ENCODE measurements at regions not wholly inside any gene's neighbourhood (a gene's known extent, or its start where the extent isn't known, plus 50 kb on each side); places are given as distances from the start of the nearest gene placed in this dataset.

DNA sequence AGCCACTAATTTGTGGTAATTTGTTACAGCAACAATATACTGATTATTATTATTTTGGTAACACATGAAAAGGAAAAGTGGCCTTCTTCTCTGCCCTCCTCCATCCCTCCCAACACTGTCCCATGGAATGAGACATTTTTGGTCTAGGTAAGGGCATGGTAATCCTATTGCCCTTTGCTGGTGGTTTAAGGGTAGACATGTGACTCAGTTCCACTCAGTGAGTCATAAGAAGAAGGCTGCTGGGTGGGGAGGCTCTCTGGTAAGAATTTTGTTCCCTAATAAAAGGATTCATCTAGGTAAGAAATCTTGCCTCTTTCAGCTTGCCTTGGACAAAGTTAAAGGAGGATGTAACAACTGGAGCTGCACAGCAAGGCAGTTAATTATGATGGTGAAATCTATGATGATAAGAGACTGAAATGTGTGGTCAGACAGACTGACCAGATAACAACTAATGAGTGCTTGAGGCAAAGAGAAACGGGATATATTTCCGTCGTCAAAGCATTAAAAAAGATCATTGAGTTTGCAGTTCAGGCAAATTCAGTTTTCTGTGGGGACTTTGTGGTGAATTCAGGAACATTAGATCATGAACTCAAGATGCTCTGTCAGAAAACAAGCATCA lies 232.0 kb upstream of the KCNK2 start:
- TF ChIP-seq, protein P1, sequence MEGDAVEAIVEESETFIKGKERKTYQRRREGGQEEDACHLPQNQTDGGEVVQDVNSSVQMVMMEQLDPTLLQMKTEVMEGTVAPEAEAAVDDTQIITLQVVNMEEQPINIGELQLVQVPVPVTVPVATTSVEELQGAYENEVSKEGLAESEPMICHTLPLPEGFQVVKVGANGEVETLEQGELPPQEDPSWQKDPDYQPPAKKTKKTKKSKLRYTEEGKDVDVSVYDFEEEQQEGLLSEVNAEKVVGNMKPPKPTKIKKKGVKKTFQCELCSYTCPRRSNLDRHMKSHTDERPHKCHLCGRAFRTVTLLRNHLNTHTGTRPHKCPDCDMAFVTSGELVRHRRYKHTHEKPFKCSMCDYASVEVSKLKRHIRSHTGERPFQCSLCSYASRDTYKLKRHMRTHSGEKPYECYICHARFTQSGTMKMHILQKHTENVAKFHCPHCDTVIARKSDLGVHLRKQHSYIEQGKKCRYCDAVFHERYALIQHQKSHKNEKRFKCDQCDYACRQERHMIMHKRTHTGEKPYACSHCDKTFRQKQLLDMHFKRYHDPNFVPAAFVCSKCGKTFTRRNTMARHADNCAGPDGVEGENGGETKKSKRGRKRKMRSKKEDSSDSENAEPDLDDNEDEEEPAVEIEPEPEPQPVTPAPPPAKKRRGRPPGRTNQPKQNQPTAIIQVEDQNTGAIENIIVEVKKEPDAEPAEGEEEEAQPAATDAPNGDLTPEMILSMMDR (IDR thresholded peaks at IDR 0.05), result no peak
- no peaks in the 10 kb centered on the region for H3K36me3 ChIP-seq
- DNase-seq, result no peak
- H3K4me3 ChIP-seq, result no peak overlapping the region
- H3K4me1 ChIP-seq, result no peaks in the 10 kb centered on the region
- no peaks in the 10 kb centered on the region for H3K27me3 ChIP-seq
- no peak overlapping the region for H3K27ac ChIP-seq
- H3K9me3 ChIP-seq, result no peaks in the 10 kb centered on the region
- intact Hi-C loops (cut with DNase I; ENCODE audit: low total_unique reads), result no loop called here

DNA sequence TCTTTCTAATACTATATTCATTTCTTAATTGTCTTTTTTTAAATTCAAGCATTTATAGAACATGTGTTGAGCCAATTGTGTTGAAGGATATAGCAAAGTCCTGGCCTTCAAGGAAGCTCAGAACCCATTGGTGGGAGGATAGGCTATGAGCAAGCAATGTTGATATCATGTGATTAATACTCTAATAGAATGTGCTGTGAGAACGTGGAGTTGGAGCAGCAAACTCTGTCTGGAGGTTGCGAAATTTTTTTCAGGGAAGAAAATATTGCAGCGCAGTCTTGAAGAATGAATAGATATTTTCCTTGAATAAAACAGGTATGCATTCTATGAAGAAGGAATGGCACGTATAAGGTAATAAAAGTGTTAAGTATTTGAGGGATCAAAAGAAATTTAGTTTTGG lies 229.2 kb upstream of the KCNK2 start:
- Histone ChIP-seq H3K9me3 (no peaks in the 10 kb centered on the region), H3K36me3 (no peaks in the 10 kb centered on the region), H3K4me3 (no peak overlapping the region), H3K27me3 (no peaks in the 10 kb centered on the region), H3K27ac (no peak overlapping the region), H3K4me1 (no peaks in the 10 kb centered on the region)
- DNase-seq, result no peak
- intact Hi-C loops (cut with DNase I; ENCODE audit: low total_unique reads), result no loop called here
- TF ChIP-seq, protein P1 (IDR thresholded peaks at IDR 0.05), result no peak

DNA sequence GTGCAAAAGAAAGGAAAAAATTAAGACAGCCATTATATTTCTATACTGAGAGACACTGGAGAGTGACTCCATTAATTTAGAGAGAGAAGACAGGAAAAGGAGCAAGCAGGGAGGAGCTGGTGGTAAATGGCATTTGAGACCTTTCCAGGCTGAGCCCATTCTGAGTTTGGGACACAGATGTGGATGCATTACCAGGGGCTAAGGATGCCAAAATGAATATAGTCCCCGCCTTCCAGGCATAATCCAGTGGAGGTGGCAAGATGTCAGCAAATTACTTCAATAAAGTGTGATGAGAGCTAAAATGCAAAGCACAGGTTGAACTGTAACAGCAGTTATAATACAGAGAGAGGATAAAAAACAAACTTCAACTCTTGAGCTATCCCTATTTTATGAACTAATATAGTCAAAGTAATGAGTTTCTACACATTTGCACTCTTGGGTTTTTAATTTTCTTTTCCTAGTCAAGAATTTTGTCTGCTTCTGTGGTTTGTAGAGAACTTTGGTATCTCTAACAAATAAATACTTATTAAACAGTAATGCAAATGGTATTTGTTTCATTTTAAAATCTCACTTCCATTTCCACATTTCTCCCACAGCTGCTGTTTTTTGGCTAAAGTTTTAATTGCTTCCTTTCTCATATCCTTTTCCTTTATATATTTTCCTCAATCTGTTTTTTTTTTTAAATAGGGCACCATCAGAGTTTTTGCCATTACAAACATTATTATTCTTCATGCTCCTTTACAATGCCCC lies 228.2 kb upstream of the KCNK2 start:
- intact Hi-C loops (cut with DNase I; ENCODE audit: low total_unique reads), result no loop called here
- Histone ChIP-seq H3K27me3 (no peaks in the 10 kb centered on the region), H3K36me3 (no peaks in the 10 kb centered on the region), H3K9me3 (no peaks in the 10 kb centered on the region), H3K27ac (no peak overlapping the region), H3K4me1 (no peaks in the 10 kb centered on the region), H3K4me3 (no peak overlapping the region)
- DNase-seq, result no peak
- TF ChIP-seq, protein P1 (IDR thresholded peaks at IDR 0.05), result no peak

DNA sequence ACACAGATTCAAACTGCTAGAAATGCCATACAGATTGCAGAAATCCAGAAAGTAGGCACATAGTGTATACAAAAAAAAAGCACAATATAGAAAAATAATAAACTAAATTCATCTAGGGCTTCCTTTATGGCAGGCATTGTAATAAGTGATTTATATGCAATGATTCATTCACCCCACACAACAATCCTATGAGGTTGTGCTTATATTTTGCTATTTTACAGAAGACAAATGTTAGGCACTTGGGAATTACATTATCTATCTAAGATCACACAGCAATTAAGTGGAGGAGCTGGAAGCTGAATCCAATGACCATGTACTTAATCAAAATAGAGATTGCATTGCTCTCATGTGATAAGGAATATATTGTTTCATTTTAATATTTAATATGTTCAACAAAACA lies 225.7 kb upstream of the KCNK2 start:
- no peak overlapping the region for H3K27ac ChIP-seq
- DNase-seq, result no peak
- no peaks in the 10 kb centered on the region for H3K9me3 ChIP-seq
- no peaks in the 10 kb centered on the region for H3K4me1 ChIP-seq
- TF ChIP-seq, protein P1 (IDR thresholded peaks at IDR 0.05), result no peak
- no peaks in the 10 kb centered on the region for H3K36me3 ChIP-seq
- H3K27me3 ChIP-seq, result no peaks in the 10 kb centered on the region
- H3K4me3 ChIP-seq, result no peak overlapping the region
- intact Hi-C loops (cut with DNase I; ENCODE audit: low total_unique reads), result no loop called here

DNA sequence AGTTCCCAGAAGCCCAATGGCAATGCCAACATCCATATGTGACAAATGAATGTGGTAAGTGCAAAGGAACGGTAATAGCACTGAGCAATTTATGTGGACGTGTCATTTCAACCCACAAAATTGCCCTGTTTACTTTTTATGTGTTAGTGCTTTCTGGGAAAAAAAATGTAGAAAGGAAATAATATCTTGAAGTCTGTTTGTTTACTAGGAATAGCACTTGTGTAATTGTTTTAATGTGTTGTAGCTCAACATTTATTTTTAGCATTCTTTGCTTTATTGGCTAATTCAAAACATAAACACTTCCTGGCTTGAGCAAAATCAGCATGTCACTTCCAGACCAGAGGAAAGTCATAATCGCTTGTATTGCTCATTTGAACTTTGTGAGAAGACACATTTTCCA lies 224.8 kb upstream of the KCNK2 start:
- H3K9me3 ChIP-seq, result no peaks in the 10 kb centered on the region
- no peaks in the 10 kb centered on the region for H3K4me1 ChIP-seq
- no peak for DNase-seq

More for the DNA sequence above, 224.8 kb upstream of the KCNK2 start:
- H3K27ac ChIP-seq, result no peak overlapping the region
- no peaks in the 10 kb centered on the region for H3K36me3 ChIP-seq
- intact Hi-C loops (cut with DNase I; ENCODE audit: low total_unique reads), result no loop called here
- TF ChIP-seq, protein P1 (IDR thresholded peaks at IDR 0.05), result no peak
- no peaks in the 10 kb centered on the region for H3K27me3 ChIP-seq
- H3K4me3 ChIP-seq, result no peak overlapping the region

Data from tibial artery (tissue), 4 donors.